Naive thymus-derived CD8-positive, alpha-beta T cell (primary cell): ENCODE measurements at regions not wholly inside any gene's neighbourhood (a gene's known extent, or its start where the extent isn't known, plus 50 kb on each side); places are given as distances from the start of the nearest gene placed in this dataset.
"Not testable (repeated sequence)": the region's sequence is repeated elsewhere in the genome, so short reads cannot be mapped to it uniquely, and the experiment has no call there.

ENCODE experiments used
- ATAC-seq, 2 donors: fragments of 150-1000 bp; cut with Tn5 transposase in 1 of 2; sonication (Bioruptor Pico), chemical (Tn5 transposase) in 1 of 2; 1 replicate in 1 of 2; 2 replicates in 1 of 2; pipeline ENCODE4 v1.10.0; 2021; ENCODE audit warnings: mild to moderate bottlenecking in 2 of 2, moderate library complexity in 2 of 2
- POLR2A ChIA-PET: fragments of 350-600 bp; sonication (Branson Sonifier 250); formaldehyde crosslinking; loops from one replicate; lab custom pipeline; 2021; ENCODE audit warnings: antibody characterized with exemption; lab: Charles Lee
- DNase-seq, 10 donors: peaks; one replicate each; pipeline versions ENCODE4 v3.0.0 to v3.0.0-alpha.2; 2020 to 2022
- H3K27ac Mint-ChIP-seq, 10 donors: one replicate each; pipeline ENCODE4 v1.8.0; 2020 to 2022; ENCODE audit warnings: mild to moderate bottlenecking in 10 of 10, mixed read lengths in 10 of 10, moderate library complexity in 4 of 10, inconsistent platforms in 1 of 10
- H3K27me3 Mint-ChIP-seq, 5 donors: one replicate each; pipeline ENCODE4 v1.8.0; 2021 to 2022; ENCODE audit warnings: mixed read lengths in 5 of 5
- H3K36me3 Mint-ChIP-seq, 3 donors: one replicate each; pipeline ENCODE4 v1.8.0; 2020 to 2022; ENCODE audit warnings: mixed read lengths in 3 of 3, mild to moderate bottlenecking in 2 of 3, inconsistent platforms in 1 of 3
- H3K4me1 Mint-ChIP-seq, 4 donors: one replicate each; pipeline ENCODE4 v1.8.0; 2021 to 2022; ENCODE audit warnings: mixed read lengths in 4 of 4
- H3K4me3 Mint-ChIP-seq, 10 donors: one replicate each; pipeline ENCODE4 v1.8.0; 2020 to 2022; ENCODE audit warnings: mild to moderate bottlenecking in 10 of 10, mixed read lengths in 10 of 10, moderate library complexity in 6 of 10, inconsistent platforms in 1 of 10
- H3K9me3 Mint-ChIP-seq, 9 donors: one replicate each; pipeline ENCODE4 v1.8.0; 2020 to 2022; ENCODE audit warnings: mixed read lengths in 9 of 9, mild to moderate bottlenecking in 3 of 9, inconsistent platforms in 1 of 9, moderate library complexity in 1 of 9

DNA sequence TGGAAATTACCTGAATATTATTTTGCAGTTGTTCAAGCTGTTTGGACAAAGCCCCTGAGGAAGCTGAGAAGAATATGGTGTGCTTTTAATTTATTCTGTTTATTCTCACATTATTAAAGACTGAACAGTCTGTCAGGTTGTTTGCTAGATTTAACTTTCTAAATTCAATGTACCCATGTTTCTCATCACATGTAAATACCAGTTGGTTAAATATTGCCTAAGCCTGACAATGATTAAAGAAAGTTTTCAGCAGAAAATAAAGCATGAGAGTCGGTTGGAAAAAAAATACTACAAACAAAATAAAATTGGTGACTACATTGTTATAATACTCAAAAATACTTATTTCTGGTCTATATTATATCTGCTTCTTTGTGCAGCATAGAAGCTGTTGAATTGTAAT is 1974.7 kb downstream of the ARAP2 start:
- H3K36me3 Mint-ChIP-seq, result no peaks in the 10 kb centered on the region
- H3K27me3 Mint-ChIP-seq, result no peaks in the 10 kb centered on the region
- ATAC-seq, result no peak
- peaks cover 0 to 31% (median 16%) of the 10 kb centered on the region in 9 donors for H3K9me3 Mint-ChIP-seq
- POLR2A ChIA-PET, result no interaction called here
- no peak overlapping the region for H3K27ac Mint-ChIP-seq
- H3K4me3 Mint-ChIP-seq, result no peak overlapping the region
- H3K4me1 Mint-ChIP-seq, result no peaks in the 10 kb centered on the region
- no peak for DNase-seq

- peaks cover 6 to 26% (median 10%) of the 10 kb centered on the region in 9 donors for H3K9me3 Mint-ChIP-seq
- H3K36me3 Mint-ChIP-seq, result no peaks in the 10 kb centered on the region
- DNase-seq (no peak), ATAC-seq (no peak)
- no peak overlapping the region for H3K27ac Mint-ChIP-seq
- no peaks in the 10 kb centered on the region for H3K27me3 Mint-ChIP-seq
- POLR2A ChIA-PET, result no interaction called here
- no peak overlapping the region for H3K4me3 Mint-ChIP-seq
- no peaks in the 10 kb centered on the region for H3K4me1 Mint-ChIP-seq
Measured at GRCh38 chr4:34271479-34272355, 1972.6 kb downstream of the ARAP2 start.

DNA sequence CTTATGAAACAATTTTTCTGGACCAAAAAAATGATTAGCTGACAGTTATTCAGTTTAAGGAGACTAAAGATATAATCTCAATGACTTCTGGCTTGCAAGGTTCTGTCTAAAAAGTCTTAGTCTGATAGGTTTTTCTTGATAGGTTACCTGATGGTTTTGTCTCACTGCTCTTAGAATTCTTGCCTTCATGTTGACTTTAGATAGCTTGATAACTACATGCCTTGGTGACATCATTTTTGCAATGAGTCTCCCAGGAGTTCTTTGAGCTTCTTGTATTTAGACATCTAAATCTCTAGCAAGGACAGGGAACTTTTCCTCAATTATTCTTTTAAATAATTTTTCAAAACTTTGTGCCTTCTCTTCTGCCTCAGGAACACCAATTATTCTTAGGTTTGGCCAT is 1965.3 kb downstream of the ARAP2 start:
- peaks cover 0 to 3% (median 0%) of the 10 kb centered on the region in 3 donors for H3K36me3 Mint-ChIP-seq
- POLR2A ChIA-PET, result no interaction called here
- no peak overlapping the region for H3K27ac Mint-ChIP-seq
- no peak overlapping the region for H3K4me3 Mint-ChIP-seq
- no peaks in the 10 kb centered on the region for H3K4me1 Mint-ChIP-seq
- H3K9me3 Mint-ChIP-seq, result peaks cover 0 to 39% (median 7%) of the 10 kb centered on the region in 9 donors
- DNase-seq (no peak), ATAC-seq (no peak)
- no peaks in the 10 kb centered on the region for H3K27me3 Mint-ChIP-seq

- Mint-ChIP-seq H3K27ac (no peak overlapping the region), H3K9me3 (peaks cover 0 to 50% (median 7%) of the 10 kb centered on the region in 9 donors), H3K4me3 (no peak overlapping the region), H3K36me3 (peaks cover 0 to 3% (median 0%) of the 10 kb centered on the region in 3 donors), H3K27me3 (no peaks in the 10 kb centered on the region), H3K4me1 (no peaks in the 10 kb centered on the region)
- ATAC-seq, result no peak
- POLR2A ChIA-PET, result no interaction called here
- no peak for DNase-seq
Measured at GRCh38 chr4:34280131-34280530, 1964.2 kb downstream of the ARAP2 start.

GRCh38 chr4:34281826-34282225 is 1962.5 kb downstream of the ARAP2 start:
- Mint-ChIP-seq H3K4me1 (no peaks in the 10 kb centered on the region), H3K9me3 (peaks cover 0 to 50% (median 7%) of the 10 kb centered on the region in 9 donors), H3K36me3 (peaks cover 0 to 3% (median 0%) of the 10 kb centered on the region in 3 donors), H3K27ac (no peak overlapping the region), H3K4me3 (no peak overlapping the region), H3K27me3 (no peaks in the 10 kb centered on the region)
- no peak for DNase-seq
- ATAC-seq, result no peak
- POLR2A ChIA-PET, result no interaction called here

DNA sequence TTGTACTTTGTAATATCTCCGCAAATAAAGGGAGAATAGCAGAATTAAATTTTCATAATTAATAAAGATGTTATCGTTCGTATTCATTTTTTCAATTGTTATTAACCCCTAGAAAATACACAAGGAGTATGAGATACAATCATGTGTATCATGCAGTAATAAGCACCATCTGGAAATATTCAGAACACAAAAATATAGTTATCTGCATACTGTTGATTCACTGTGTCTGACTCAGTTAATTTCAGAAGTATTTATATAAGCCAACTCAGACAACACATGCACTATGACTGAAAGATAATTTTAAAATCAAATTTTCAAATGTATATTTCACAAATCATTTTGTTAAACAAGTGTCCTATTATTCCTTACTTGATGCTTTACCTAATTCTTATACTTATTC is 1954.8 kb downstream of the ARAP2 start:
- no peak for DNase-seq
- Mint-ChIP-seq H3K4me3 (no peak overlapping the region), H3K36me3 (no peaks in the 10 kb centered on the region)

DNA sequence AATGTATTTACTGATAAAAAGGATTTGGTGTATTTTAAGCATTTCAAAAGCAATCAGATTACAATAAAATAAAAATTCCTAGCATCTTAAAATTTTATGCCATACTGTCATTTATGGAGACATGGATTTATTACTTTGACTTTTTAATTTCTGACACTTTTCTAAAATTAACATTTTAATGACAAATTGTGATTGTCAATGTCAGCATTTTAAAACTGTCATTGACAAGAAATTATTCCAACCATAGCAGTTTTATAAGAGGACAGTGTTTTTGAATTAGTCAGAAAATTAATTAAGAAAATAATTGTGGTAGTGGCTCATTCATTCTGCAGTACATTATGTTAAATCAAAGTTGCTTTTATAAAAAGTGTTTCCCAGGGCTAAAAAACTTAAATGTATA is 1954.4 kb downstream of the ARAP2 start:
- POLR2A ChIA-PET, result no interaction called here
- no peaks in the 10 kb centered on the region for H3K36me3 Mint-ChIP-seq
- no peak for ATAC-seq
- no peak overlapping the region for H3K27ac Mint-ChIP-seq
- no peaks in the 10 kb centered on the region for H3K4me1 Mint-ChIP-seq
- peaks cover 0 to 10% (median 3%) of the 10 kb centered on the region in 9 donors for H3K9me3 Mint-ChIP-seq
- H3K4me3 Mint-ChIP-seq, result no peak overlapping the region
- no peaks in the 10 kb centered on the region for H3K27me3 Mint-ChIP-seq
- DNase-seq, result no peak

More for the DNA sequence above, 1954.8 kb downstream of the ARAP2 start:
- no peak overlapping the region for H3K27ac Mint-ChIP-seq
- no peak for ATAC-seq
- peaks cover 0 to 14% (median 5%) of the 10 kb centered on the region in 9 donors for H3K9me3 Mint-ChIP-seq
- POLR2A ChIA-PET, result no interaction called here
- no peaks in the 10 kb centered on the region for H3K4me1 Mint-ChIP-seq
- H3K27me3 Mint-ChIP-seq, result no peaks in the 10 kb centered on the region

- POLR2A ChIA-PET, result no interaction called here
- no peaks in the 10 kb centered on the region for H3K27me3 Mint-ChIP-seq
- no peaks in the 10 kb centered on the region for H3K4me1 Mint-ChIP-seq
- ATAC-seq (no peak), DNase-seq (no peak)
- no peaks in the 10 kb centered on the region for H3K36me3 Mint-ChIP-seq
- H3K9me3 Mint-ChIP-seq, result peaks cover 0 to 21% (median 3%) of the 10 kb centered on the region in 9 donors
- H3K27ac Mint-ChIP-seq, result no peak overlapping the region
- no peak overlapping the region for H3K4me3 Mint-ChIP-seq
Measured at GRCh38 chr4:34293459-34293858, 1950.9 kb downstream of the ARAP2 start.

- Mint-ChIP-seq H3K27me3 (no peaks in the 10 kb centered on the region), H3K36me3 (no peaks in the 10 kb centered on the region), H3K4me3 (no peak overlapping the region), H3K27ac (no peak overlapping the region), H3K9me3 (peaks cover 0 to 19% (median 4%) of the 10 kb centered on the region in 9 donors), H3K4me1 (no peaks in the 10 kb centered on the region)
- ATAC-seq (no peak), DNase-seq (no peak)
- POLR2A ChIA-PET, result no interaction called here
Measured at GRCh38 chr4:34309383-34309906, 1934.9 kb downstream of the ARAP2 start.

GRCh38 chr4:34318773-34319172 is 1925.5 kb downstream of the ARAP2 start:
- no peak for DNase-seq

DNA sequence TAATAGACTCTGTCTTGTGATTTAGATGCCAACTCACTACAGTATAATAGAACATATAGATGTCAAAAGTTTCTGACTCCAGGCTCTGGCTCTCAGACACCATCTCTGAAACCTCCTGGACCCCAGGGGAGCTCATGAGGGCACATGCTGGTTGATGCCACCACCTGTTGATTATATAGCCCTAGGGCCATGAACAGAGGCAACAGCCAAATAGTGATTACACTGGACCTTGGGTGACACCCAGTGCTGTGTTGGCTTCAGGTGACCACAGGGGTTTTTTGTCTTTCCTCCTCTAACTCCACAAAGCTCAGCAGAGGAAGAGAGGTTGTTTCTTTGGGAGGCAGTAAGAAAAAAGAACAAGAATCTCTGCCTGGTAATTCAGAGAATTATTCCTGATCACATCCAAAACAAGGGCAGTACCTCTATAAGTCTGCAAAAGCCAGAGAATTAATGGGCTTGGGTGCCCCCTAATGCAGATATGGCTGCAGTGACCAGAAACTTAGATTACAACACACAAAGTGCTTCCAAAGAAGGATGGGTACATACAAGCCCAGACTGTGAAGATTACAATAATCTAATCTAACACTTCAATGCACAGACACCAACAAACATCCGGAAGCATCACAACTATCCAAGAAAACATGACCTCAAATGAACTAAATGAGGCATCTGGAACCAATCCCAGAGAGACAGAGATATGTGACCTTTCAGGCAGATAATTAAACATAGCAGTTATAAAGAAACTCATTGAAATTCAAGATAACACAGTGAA is 1920.6 kb downstream of the ARAP2 start:
- Mint-ChIP-seq H3K9me3 (peaks cover 0 to 25% (median 6%) of the 10 kb centered on the region in 9 donors), H3K4me1 (no peaks in the 10 kb centered on the region), H3K36me3 (no peaks in the 10 kb centered on the region), H3K27ac (no peak overlapping the region), H3K27me3 (no peaks in the 10 kb centered on the region), H3K4me3 (no peak overlapping the region)
- POLR2A ChIA-PET, result no interaction called here
- no peak for DNase-seq
- no peak for ATAC-seq

More at GRCh38 chr4:34318773-34319172, 1925.5 kb downstream of the ARAP2 start:
- ATAC-seq, result no peak
- Mint-ChIP-seq H3K27ac (no peak overlapping the region), H3K4me3 (no peak overlapping the region), H3K27me3 (no peaks in the 10 kb centered on the region), H3K9me3 (peaks cover 0 to 8% (median 2%) of the 10 kb centered on the region in 9 donors), H3K36me3 (no peaks in the 10 kb centered on the region), H3K4me1 (no peaks in the 10 kb centered on the region)
- POLR2A ChIA-PET, result no interaction called here

GRCh38 chr4:34328939-34329338 is 1915.4 kb downstream of the ARAP2 start:
- POLR2A ChIA-PET, result no interaction called here
- ATAC-seq (no peak), DNase-seq (no peak)
- Mint-ChIP-seq H3K9me3 (peaks cover 2 to 42% (median 9%) of the 10 kb centered on the region in 9 donors), H3K4me1 (no peaks in the 10 kb centered on the region), H3K27me3 (no peaks in the 10 kb centered on the region), H3K36me3 (no peaks in the 10 kb centered on the region), H3K27ac (no peak overlapping the region), H3K4me3 (no peak overlapping the region)

- DNase-seq, POLR2A ChIA-PET, H3K4me1 Mint-ChIP-seq, ATAC-seq, H3K4me3 Mint-ChIP-seq, H3K36me3 Mint-ChIP-seq, H3K27me3 Mint-ChIP-seq, H3K27ac Mint-ChIP-seq: not testable (repeated sequence)
- H3K9me3 Mint-ChIP-seq, result peaks cover 0 to 20% (median 8%) of the 10 kb centered on the region in 9 donors
Measured at GRCh38 chr4:34335156-34335555, 1909.2 kb downstream of the ARAP2 start.
